GM12873 (cell line): ENCODE measurements at regions not wholly inside any gene's neighbourhood (a gene's known extent, or its start where the extent isn't known, plus 50 kb on each side); places are given as distances from the start of the nearest gene placed in this dataset.

Experiments
- TF ChIP-seq, protein P1 (sequence below): IDR thresholded peaks from 2 replicates; pipeline ENCODE4 v1.5.1; 2012; ENCODE audit warnings: low read depth, mild to moderate bottlenecking, moderate library complexity, low read length, control low read depth; ENCODE audit not compliant: insufficient read depth; ENCODE audit errors: missing control alignments

DNA sequence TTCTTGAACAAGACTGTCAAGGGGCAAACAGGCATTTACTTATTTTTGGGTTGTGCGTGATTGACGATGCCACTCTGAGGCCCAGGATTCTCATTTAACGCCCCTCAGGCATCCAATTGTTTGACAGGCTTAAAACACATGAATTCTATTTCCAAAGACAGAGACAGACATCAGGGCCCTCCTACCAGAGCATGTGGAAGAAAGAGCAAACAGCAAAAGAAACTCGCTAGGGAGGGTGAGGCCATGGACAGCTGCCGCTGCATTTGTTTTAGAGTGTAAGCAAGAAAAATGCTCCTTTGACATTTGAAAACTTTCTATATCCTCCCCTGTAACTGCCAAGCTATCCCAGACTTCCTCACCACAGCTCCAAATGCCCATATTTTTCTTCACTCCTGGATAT, 410.1 kb downstream of the NPIPA8 start:
- TF ChIP-seq, protein P1, sequence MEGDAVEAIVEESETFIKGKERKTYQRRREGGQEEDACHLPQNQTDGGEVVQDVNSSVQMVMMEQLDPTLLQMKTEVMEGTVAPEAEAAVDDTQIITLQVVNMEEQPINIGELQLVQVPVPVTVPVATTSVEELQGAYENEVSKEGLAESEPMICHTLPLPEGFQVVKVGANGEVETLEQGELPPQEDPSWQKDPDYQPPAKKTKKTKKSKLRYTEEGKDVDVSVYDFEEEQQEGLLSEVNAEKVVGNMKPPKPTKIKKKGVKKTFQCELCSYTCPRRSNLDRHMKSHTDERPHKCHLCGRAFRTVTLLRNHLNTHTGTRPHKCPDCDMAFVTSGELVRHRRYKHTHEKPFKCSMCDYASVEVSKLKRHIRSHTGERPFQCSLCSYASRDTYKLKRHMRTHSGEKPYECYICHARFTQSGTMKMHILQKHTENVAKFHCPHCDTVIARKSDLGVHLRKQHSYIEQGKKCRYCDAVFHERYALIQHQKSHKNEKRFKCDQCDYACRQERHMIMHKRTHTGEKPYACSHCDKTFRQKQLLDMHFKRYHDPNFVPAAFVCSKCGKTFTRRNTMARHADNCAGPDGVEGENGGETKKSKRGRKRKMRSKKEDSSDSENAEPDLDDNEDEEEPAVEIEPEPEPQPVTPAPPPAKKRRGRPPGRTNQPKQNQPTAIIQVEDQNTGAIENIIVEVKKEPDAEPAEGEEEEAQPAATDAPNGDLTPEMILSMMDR = no peak

DNA sequence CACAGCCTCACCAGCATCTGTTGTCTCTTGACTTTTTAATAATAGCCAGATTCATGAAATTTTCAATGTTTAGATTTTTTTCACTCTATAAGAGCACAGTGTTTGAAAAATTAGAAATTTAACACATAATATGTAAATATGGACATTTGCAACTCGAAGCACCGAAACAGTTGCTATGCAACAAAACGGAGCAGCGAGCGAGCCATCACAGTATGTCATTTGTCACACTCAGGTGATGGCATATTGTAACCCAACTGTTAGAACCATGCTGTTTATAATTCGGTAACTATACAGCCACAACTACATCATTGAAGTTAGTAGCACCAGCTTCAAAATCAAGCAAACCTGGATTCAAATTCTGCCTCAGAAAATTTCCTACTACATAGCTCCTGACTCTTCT, 410.8 kb downstream of the NPIPA8 start:
- TF ChIP-seq, protein P1 = no peak

DNA sequence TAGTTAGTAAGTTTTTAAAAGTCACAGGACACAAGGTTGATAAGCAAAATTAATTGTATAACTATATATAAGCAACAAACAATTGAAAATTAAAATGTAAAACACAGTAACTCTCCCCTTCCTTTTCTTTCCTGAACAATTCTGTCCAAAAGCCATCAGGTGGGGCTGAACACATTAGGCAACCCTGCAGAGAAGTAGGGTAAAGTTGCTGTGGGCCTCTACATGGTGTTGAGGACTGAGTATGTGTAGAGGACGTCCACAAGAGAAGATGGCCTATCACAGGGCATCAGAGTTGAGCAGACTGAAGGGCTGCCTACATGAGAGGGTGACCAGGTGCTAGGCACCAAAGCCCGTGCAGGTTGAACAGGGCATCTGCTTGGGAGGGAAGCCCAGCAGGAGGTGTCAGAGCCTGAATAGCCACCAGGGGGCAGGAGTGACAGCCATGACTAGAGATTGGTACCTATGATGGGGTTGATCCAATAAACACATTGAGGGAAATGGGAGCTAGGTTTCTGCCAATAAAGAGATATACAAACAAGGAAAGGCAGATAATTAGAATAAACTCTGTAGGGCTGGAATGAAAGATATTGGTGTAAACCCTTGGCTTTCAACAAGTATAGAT, 415.1 kb downstream of the NPIPA8 start:
- TF ChIP-seq, protein P1 = peak; percentile 90

DNA sequence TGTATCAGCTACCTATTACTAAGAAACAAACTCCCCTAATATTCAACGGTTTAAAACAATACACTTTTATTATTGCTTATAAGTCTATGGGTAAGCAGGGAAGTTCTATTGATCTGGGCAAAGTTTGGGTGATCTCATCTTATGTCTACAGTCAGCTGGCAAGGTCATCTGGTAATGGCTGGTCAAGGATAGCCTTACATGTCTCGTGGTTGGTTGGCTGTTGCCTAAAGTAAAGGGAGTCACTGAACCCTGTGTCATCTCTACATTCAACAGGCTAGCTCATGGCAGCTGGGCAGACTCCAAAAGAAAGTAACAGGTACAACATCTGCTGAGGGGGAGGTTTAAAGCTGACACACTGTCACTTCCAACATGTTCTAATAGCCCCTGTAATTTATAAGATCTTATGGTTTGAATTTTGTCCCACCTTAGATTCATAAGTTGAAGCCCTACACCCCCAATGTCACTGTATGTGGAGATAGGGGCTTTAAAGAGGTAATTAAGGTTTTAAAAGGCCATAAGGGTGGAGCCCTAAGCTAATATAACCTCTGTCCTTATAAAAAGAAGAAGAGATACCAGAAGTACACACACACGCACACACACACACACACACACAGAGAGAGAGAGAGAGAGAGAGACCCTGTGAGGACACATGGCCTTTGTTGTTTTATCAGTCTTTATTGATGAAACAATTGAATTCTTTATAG, 419.1 kb downstream of the NPIPA8 start:
- TF ChIP-seq, protein P1 = no peak

DNA sequence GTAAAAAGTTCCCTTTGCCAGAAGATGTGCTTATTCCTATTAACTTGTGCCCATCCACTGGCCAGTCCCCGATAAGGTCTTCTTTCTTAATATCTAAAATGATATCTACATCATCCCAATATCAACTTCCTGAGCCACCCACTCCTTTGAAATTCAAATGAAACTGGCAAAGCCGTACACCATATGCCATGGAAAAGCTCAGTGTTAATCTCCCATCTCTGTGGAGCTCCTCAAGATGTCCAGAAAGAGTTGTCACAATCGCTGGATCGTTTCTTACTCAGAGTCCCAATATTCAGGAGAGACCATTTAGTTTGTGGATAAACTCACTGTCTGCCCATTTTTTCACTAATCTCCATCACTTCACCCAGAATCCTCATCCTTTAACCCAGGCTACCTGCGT, 420.7 kb downstream of the NPIPA8 start:
- TF ChIP-seq, protein P1 = no peak

DNA sequence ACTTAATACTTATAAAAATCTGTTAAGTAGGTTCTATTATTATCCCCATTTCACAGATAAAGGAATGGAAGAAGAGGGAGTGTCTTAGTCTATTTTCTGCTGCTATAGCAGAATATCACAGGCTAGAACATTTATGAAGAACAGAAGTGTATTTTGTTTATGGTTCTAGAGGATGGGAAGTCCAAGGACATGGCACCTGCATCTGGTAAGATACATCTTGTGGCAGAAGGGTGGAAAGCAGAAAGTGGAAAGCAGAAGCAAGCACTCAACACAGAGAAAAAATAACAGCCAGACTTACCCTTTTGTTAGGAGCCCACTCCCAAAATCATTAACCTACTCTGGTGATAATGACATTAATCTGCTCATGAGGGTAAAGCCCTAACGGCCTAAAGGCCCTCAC, 422.4 kb downstream of the NPIPA8 start:
- TF ChIP-seq, protein P1 = no peak

DNA sequence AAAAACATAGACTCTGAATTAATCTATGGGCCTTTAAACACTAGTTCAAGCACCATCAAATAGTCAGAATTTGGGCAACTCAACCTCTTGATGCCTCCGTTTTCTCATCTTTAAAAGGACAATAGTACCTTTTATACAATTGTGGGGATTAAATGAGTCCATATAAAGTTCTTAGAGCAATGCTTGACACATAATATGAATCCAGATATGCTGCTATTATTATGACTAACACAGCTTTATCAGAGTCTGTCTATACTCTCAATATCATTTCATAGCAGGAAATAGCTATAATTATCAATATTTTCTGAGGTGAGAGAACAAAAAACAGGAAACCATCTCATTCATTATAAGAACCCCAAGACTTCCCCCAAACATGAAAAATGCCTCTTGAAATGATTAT, 430.5 kb upstream of the XYLT1 start:
- TF ChIP-seq, protein P1 = no peak
